Peyer's patch (tissue), 4 donors: ENCODE measurements at regions not wholly inside any gene's neighbourhood (a gene's known extent, or its start where the extent isn't known, plus 50 kb on each side); places are given as distances from the start of the nearest gene placed in this dataset.

Experiments used
- DNase-seq, 3 donors: peaks; one replicate each; pipeline ENCODE4 v3.0.0-alpha.2; 2017 to 2019
- H3K27ac ChIP-seq, 4 donors: fragments of 200-600 bp; sonication (generic); one replicate each; pipeline ENCODE4 v1.5.1; 2016 to 2019
- H3K27me3 ChIP-seq, 2 donors: fragments of 200-600 bp; sonication (generic); one replicate each; pipeline ENCODE4 v1.5.1; 2019
- H3K36me3 ChIP-seq, 3 donors: fragments of 200-600 bp; sonication (generic); one replicate each; pipeline ENCODE4 v1.5.1; 2016 to 2019
- H3K4me1 ChIP-seq, 4 donors: fragments of 200-600 bp; sonication (generic); one replicate each; pipeline ENCODE4 v1.5.1; 2016 to 2019
- H3K4me3 ChIP-seq, 4 donors: fragments of 200-600 bp; sonication (generic); 1 replicate in 3 of 4; 2 replicates in 1 of 4; pipeline ENCODE4 v1.5.1; 2016 to 2019; ENCODE audit warnings: mild to moderate bottlenecking in 1 of 4
- H3K9me3 ChIP-seq, 4 donors: fragments of 200-600 bp; sonication (generic); one replicate each; pipeline ENCODE4 v1.5.1; 2016 to 2019; ENCODE audit warnings: mild to moderate bottlenecking in 1 of 4
- POLR2A ChIP-seq, 2 donors: fragments of 450-650 bp; IDR thresholded peaks; one replicate each; pipeline ENCODE4 v1.5.1; 2017; ENCODE audit warnings: antibody characterized with exemption in 2 of 2, mild to moderate bottlenecking in 2 of 2, moderate library complexity in 2 of 2
- TF ChIP-seq, protein P1 (sequence below), 6 experiments: fragments of 450-650 bp in 4 of 6; fragments of 200-600 bp in 2 of 6; sonication (generic) in 1 of 6; IDR thresholded peaks; one replicate each; pipeline ENCODE4 v1.5.1; 2017 to 2019; ENCODE audit warnings: antibody characterized with exemption in 6 of 6, mild to moderate bottlenecking in 3 of 6, moderate library complexity in 1 of 6

- Histone ChIP-seq H3K27ac (no peak overlapping the region), H3K4me1 (no peaks in the 10 kb centered on the region), H3K36me3 (no peaks in the 10 kb centered on the region), H3K4me3 (no peak overlapping the region), H3K27me3 (no peaks in the 10 kb centered on the region), H3K9me3 (no peaks in the 10 kb centered on the region)
- no peak for DNase-seq
- TF ChIP-seq, protein P1, sequence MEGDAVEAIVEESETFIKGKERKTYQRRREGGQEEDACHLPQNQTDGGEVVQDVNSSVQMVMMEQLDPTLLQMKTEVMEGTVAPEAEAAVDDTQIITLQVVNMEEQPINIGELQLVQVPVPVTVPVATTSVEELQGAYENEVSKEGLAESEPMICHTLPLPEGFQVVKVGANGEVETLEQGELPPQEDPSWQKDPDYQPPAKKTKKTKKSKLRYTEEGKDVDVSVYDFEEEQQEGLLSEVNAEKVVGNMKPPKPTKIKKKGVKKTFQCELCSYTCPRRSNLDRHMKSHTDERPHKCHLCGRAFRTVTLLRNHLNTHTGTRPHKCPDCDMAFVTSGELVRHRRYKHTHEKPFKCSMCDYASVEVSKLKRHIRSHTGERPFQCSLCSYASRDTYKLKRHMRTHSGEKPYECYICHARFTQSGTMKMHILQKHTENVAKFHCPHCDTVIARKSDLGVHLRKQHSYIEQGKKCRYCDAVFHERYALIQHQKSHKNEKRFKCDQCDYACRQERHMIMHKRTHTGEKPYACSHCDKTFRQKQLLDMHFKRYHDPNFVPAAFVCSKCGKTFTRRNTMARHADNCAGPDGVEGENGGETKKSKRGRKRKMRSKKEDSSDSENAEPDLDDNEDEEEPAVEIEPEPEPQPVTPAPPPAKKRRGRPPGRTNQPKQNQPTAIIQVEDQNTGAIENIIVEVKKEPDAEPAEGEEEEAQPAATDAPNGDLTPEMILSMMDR (IDR thresholded peaks at IDR 0.05): no peak
- TF ChIP-seq POLR2A (IDR thresholded peaks at IDR 0.05): no peak
Observed at GRCh38 chr6:79847426-79847825, 99.9 kb downstream of the ELOVL4 start.

DNA sequence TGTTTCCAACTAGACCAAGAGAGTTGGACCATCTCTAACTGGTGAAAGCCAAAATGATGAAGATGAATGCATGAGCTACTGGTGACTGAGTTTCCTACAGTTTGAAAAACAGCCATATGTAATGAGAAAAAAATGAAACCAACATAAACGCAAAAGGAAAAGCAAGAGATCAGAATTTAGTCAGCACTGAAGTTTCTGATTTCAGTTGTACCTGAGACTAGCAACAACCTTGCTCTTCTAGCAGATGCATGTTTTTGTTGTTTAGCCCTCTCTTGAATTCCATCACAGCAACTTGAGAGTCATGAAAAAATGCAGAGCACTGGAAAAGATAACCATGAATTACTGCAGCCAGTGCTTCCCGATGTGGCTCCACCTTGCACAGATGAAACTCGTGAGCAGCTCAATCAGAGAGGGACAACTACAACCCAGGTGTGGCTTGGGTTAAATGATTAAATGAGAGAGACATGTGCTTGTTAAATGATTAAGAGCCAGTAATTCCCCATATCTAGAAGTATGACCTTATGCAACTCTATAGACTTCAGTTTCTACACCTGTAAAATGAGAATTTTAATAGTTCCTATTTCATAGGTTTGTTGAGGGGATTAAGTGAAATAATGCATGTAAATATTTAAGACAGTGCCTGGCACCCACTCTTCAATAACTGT lies 104.8 kb downstream of the ELOVL4 start:
- H3K9me3 ChIP-seq: no peaks in the 10 kb centered on the region
- H3K36me3 ChIP-seq: no peaks in the 10 kb centered on the region
- no peaks in the 10 kb centered on the region for H3K27me3 ChIP-seq
- H3K27ac ChIP-seq: no peak overlapping the region
- H3K4me3 ChIP-seq: no peak overlapping the region
- no peak for DNase-seq
- no peak for TF ChIP-seq POLR2A (IDR thresholded peaks at IDR 0.05)
- TF ChIP-seq, protein P1 (IDR thresholded peaks at IDR 0.05): no peak
- no peaks in the 10 kb centered on the region for H3K4me1 ChIP-seq

GRCh38 chr6:79841577-79842375 lies 105.6 kb downstream of the ELOVL4 start:
- no peak overlapping the region for H3K4me3 ChIP-seq
- DNase-seq: no peak
- TF ChIP-seq, protein P1 (IDR thresholded peaks at IDR 0.05): no peak
- no peak for TF ChIP-seq POLR2A (IDR thresholded peaks at IDR 0.05)
- H3K36me3 ChIP-seq: no peaks in the 10 kb centered on the region
- no peaks in the 10 kb centered on the region for H3K9me3 ChIP-seq
- no peaks in the 10 kb centered on the region for H3K4me1 ChIP-seq
- H3K27me3 ChIP-seq: no peaks in the 10 kb centered on the region
- H3K27ac ChIP-seq: no peak overlapping the region

DNA sequence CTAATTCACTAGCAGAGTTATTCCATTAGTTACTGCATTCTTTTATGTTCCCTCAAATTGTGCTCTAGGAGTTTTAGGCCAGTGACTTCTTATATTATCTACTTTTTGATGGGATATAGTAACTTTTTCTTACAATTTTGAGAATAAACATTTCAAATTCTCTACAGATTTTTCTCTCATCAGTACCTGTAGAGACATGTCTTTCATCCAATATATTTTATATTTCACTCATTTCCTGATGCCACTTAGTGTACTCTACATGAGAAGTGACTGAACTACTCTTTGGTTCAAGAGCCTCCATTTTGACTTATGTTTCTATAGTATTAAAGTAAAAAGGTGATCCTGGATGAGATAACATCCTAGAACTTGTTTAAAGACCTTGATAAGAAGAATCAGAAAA lies 108.5 kb downstream of the ELOVL4 start:
- no peak for DNase-seq
- no peaks in the 10 kb centered on the region for H3K4me1 ChIP-seq
- TF ChIP-seq POLR2A (IDR thresholded peaks at IDR 0.05): no peak
- TF ChIP-seq, protein P1 (IDR thresholded peaks at IDR 0.05): no peak
- H3K9me3 ChIP-seq: no peaks in the 10 kb centered on the region
- no peak overlapping the region for H3K4me3 ChIP-seq
- H3K27ac ChIP-seq: no peak overlapping the region
- H3K27me3 ChIP-seq: no peaks in the 10 kb centered on the region
- no peaks in the 10 kb centered on the region for H3K36me3 ChIP-seq

- Histone ChIP-seq H3K27me3 (no peaks in the 10 kb centered on the region), H3K36me3 (no peaks in the 10 kb centered on the region), H3K9me3 (no peaks in the 10 kb centered on the region), H3K4me3 (no peak overlapping the region), H3K4me1 (no peaks in the 10 kb centered on the region), H3K27ac (no peak overlapping the region)
- DNase-seq: no peak
- no peak for TF ChIP-seq POLR2A (IDR thresholded peaks at IDR 0.05)
- TF ChIP-seq, protein P1 (IDR thresholded peaks at IDR 0.05): no peak
Observed at GRCh38 chr6:79833964-79834284, 113.4 kb downstream of the ELOVL4 start.
